Fibroblast of lung (primary cell): ENCODE measurements at regions not wholly inside any gene's neighbourhood (a gene's known extent, or its start where the extent isn't known, plus 50 kb on each side); places are given as distances from the start of the nearest gene placed in this dataset.

Experiments
- DNase-seq, 2 donors: peaks; one replicate each; pipeline versions ENCODE4 v3.0.0 to v3.0.0-alpha.2; 2010; ENCODE audit warnings: low read depth in 2 of 2
- H2AFZ ChIP-seq: 2 replicates; pipeline ENCODE4 v1.5.1; 2012; ENCODE audit warnings: low read length, control low read depth, inconsistent platforms
- H3K27ac ChIP-seq: 2 replicates; pipeline ENCODE4 v1.5.1; 2011; ENCODE audit warnings: low read length, control low read depth; ENCODE audit not compliant: insufficient read depth
- H3K27me3 ChIP-seq: 2 replicates; pipeline ENCODE4 v1.5.1; 2011; ENCODE audit warnings: mild to moderate bottlenecking, low read length; ENCODE audit not compliant: control insufficient read depth, insufficient read depth
- H3K36me3 ChIP-seq: 2 replicates; pipeline ENCODE4 v1.5.1; 2011; ENCODE audit warnings: low read length; ENCODE audit not compliant: control insufficient read depth, insufficient read depth
- H3K4me1 ChIP-seq: 2 replicates; pipeline ENCODE4 v1.5.1; 2011; ENCODE audit warnings: low read length; ENCODE audit not compliant: control insufficient read depth, insufficient read depth; ENCODE audit errors: extremely low read depth
- H3K4me2 ChIP-seq: 2 replicates; pipeline ENCODE4 v1.5.1; 2011; ENCODE audit warnings: low read length, control low read depth; ENCODE audit not compliant: insufficient read depth; ENCODE audit errors: extremely low read depth
- H3K4me3 ChIP-seq, 4 experiments: fragments of 200-600 bp in 1 of 4; sonication (generic) in 1 of 4; replicated peaks in 1 of 4; 2 replicates each; pipeline ENCODE4 v1.5.1; 2011 to 2016; ENCODE audit warnings: low read length in 4 of 4, low read depth in 3 of 4, mild to moderate bottlenecking in 3 of 4, control low read depth in 2 of 4, inconsistent platforms in 1 of 4, mixed read lengths in 1 of 4; ENCODE audit not compliant: insufficient read depth in 1 of 4; ENCODE audit errors: control extremely low read depth in 1 of 4
- H3K79me2 ChIP-seq: 2 replicates; pipeline ENCODE4 v1.5.1; 2012; ENCODE audit warnings: mild to moderate bottlenecking, low read length, inconsistent platforms; ENCODE audit not compliant: control insufficient read depth, insufficient read depth
- H3K9ac ChIP-seq: 2 replicates; pipeline ENCODE4 v1.5.1; 2011; ENCODE audit warnings: mild to moderate bottlenecking, low read length, control low read depth; ENCODE audit not compliant: insufficient read depth
- H3K9me3 ChIP-seq: 2 replicates; pipeline ENCODE4 v1.5.1; 2012; ENCODE audit warnings: low read depth, low read length; ENCODE audit not compliant: control insufficient read depth, insufficient read depth
- H4K20me1 ChIP-seq: 2 replicates; pipeline ENCODE4 v1.5.1; 2011; ENCODE audit warnings: low read length; ENCODE audit not compliant: control insufficient read depth, insufficient read depth; ENCODE audit errors: extremely low read depth
- CTCF ChIP-seq, 2 donors: IDR thresholded peaks in 1 of 2; conservative IDR thresholded peaks in 1 of 2; 1 replicate in 1 of 2; 2 replicates in 1 of 2; pipeline ENCODE4 v1.5.1; 2011 to 2012; ENCODE audit warnings: low read length in 2 of 2, control low read depth in 1 of 2, inconsistent platforms in 1 of 2, low read depth in 1 of 2, mild to moderate bottlenecking in 1 of 2
- EZH2 ChIP-seq: IDR thresholded peaks from 2 replicates; pipeline ENCODE4 v1.5.1; 2012; ENCODE audit warnings: low read length, control low read depth, mild to moderate bottlenecking; ENCODE audit errors: missing control alignments

GRCh38 chr4:18242919-18243693 lies 221.6 kb upstream of the LCORL start:
- no peak for TF ChIP-seq CTCF (conservative IDR thresholded peaks at IDR 0.05 in 1 of 2, IDR thresholded peaks at IDR 0.05 in 1 of 2; ENCODE audit: low read depth in 1 of 2, low read length in 2 of 2)
- TF ChIP-seq EZH2 = no peak
- Histone ChIP-seq H2AFZ (no peak overlapping the region), H3K36me3 (no peaks in the 10 kb centered on the region), H3K4me1 (no peaks in the 10 kb centered on the region), H3K9me3 (no peaks in the 10 kb centered on the region), H3K9ac (no peak overlapping the region), H3K79me2 (no peaks in the 10 kb centered on the region), H3K27me3 (no peaks in the 10 kb centered on the region), H3K27ac (no peak overlapping the region), H3K4me2 (no peak overlapping the region), H3K4me3 (no peak overlapping the region), H4K20me1 (no peaks in the 10 kb centered on the region)
- DNase-seq = no peak

DNA sequence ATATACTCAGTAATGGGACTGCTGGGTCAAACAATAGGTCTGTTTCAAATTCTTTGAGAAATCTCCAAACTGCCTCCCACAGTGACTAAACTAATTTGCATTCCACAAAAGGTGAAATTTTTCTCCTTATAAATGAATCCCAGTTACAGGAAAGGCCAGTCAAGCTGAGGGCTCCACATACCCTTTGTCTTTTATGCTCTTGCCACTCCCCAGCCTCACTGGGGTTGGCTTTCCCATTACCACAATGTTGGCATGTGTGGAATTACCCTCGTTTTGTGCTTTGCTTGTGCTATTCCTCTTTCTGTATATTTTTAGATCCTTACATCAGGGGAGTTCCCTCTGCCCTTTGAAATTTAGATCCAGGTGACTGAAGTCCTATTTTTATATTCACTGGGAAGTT lies 220.2 kb upstream of the LCORL start:
- Histone ChIP-seq H3K4me1 (no peaks in the 10 kb centered on the region), H3K79me2 (no peaks in the 10 kb centered on the region), H3K27me3 (no peaks in the 10 kb centered on the region), H3K4me2 (no peak overlapping the region), H2AFZ (no peak overlapping the region), H3K9me3 (no peaks in the 10 kb centered on the region), H3K4me3 (no peak overlapping the region), H3K9ac (no peak overlapping the region), H3K27ac (no peak overlapping the region), H3K36me3 (no peaks in the 10 kb centered on the region), H4K20me1 (no peaks in the 10 kb centered on the region)
- TF ChIP-seq CTCF (conservative IDR thresholded peaks at IDR 0.05 in 1 of 2, IDR thresholded peaks at IDR 0.05 in 1 of 2; ENCODE audit: low read depth in 1 of 2, low read length in 2 of 2) (no peak), EZH2 (no peak)
- no peak for DNase-seq

DNA sequence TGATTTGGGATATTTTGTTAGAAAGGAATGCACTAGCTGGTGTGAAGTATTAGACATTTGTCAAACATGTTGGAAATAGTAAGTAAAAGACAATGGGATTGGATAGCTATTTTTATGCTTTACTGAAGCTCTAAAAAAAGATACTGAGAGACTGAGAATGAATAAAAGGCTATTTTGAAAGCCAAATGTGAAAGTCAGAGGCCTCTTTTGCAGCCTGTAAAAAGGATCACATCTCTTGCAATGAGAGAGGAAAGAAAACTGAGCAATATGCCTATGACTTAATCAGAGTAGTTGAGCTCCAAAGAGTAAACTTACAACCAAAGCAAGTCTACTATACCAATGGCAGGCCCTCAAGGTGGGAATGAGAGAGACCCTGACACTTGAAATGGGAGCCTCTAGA lies 212.6 kb upstream of the LCORL start:
- Histone ChIP-seq H3K27ac (no peak overlapping the region), H2AFZ (no peak overlapping the region), H3K4me1 (no peaks in the 10 kb centered on the region), H3K36me3 (no peaks in the 10 kb centered on the region), H3K27me3 (no peaks in the 10 kb centered on the region), H3K79me2 (no peaks in the 10 kb centered on the region), H3K9me3 (no peaks in the 10 kb centered on the region), H3K9ac (no peak overlapping the region), H3K4me2 (no peak overlapping the region), H4K20me1 (no peaks in the 10 kb centered on the region), H3K4me3 (no peak overlapping the region)
- DNase-seq = no peak
- TF ChIP-seq CTCF (conservative IDR thresholded peaks at IDR 0.05 in 1 of 2, IDR thresholded peaks at IDR 0.05 in 1 of 2; ENCODE audit: low read depth in 1 of 2, low read length in 2 of 2) = no peak
- TF ChIP-seq EZH2 = no peak
